ENCODE measurements at regions not wholly inside any gene's neighbourhood (a gene's known extent, or its start where the extent isn't known, plus 50 kb on each side); places are given as distances from the start of the nearest gene placed in this dataset.
"Not testable (repeated sequence)": the region's sequence is repeated elsewhere in the genome, so short reads cannot be mapped to it uniquely, and the experiment has no call there.

- Histone ChIP-seq H2AFZ (ENCODE audit: insufficient read depth, low read length, poor library complexity) (no peak overlapping the region), H3K36me3 (ENCODE audit: control insufficient read depth in 1 of 2, insufficient read depth in 2 of 2, low read length in 2 of 2) (no peaks in the 10 kb centered on the region), H3K23ac (ENCODE audit: low read length) (no peak overlapping the region), H2BK12ac (ENCODE audit: low read length) (no peak overlapping the region), H2BK5ac (ENCODE audit: low read depth, low read length, poor library complexity) (no peak overlapping the region), H3K9me3 (ENCODE audit: insufficient read depth, low read depth, low read length) (no peaks in the 10 kb centered on the region), H2AK5ac (ENCODE audit: low read length) (no peak overlapping the region), H3K79me2 (ENCODE audit: control insufficient read depth, insufficient read depth, low read length, poor library complexity) (no peaks in the 10 kb centered on the region), H4K91ac (ENCODE audit: low read depth, low read length) (no peak overlapping the region), H3K18ac (ENCODE audit: low read length) (no peak overlapping the region), H3K4me1 (ENCODE audit: control insufficient read depth in 1 of 2, insufficient read depth in 2 of 2, low read length in 2 of 2) (no peaks in the 10 kb centered on the region), H3K79me1 (ENCODE audit: low read length) (no peaks in the 10 kb centered on the region), H3K14ac (ENCODE audit: low read length) (no peak overlapping the region), H3K27ac (ENCODE audit: low read depth, low read length) (no peak overlapping the region), H3K27me3 (ENCODE audit: insufficient read depth, low read length) (no peaks in the 10 kb centered on the region), H3K4me3 (ENCODE audit: low read depth, low read length) (no peak overlapping the region), H3K9ac (ENCODE audit: low read length) (no peak overlapping the region), H3K4me2 (ENCODE audit: low read length) (no peak overlapping the region), H4K8ac (ENCODE audit: low read depth, low read length) (no peak overlapping the region), H2BK120ac (ENCODE audit: insufficient read depth, low read length, poor library complexity) (no peak overlapping the region), H4K12ac (ENCODE audit: low read depth, low read length) (no peak overlapping the region), H3K4ac (ENCODE audit: low read depth, low read length) (no peak overlapping the region)
- no peak for DNase-seq
- no CpG with 5 or more reads among the region's 10 CpGs for WGBS (ENCODE audit: extremely low coverage, insufficient coverage, insufficient read length)
Measured at GRCh38 chr15:30827625-30828303, 76.0 kb upstream of the FAN1 start.

- H3K27me3 ChIP-seq (ENCODE audit: insufficient read depth, low read length); H4K8ac ChIP-seq (ENCODE audit: low read depth, low read length); H2BK120ac ChIP-seq (ENCODE audit: insufficient read depth, low read length, poor library complexity); H3K36me3 ChIP-seq (ENCODE audit: control insufficient read depth in 1 of 2, insufficient read depth in 2 of 2, low read length in 2 of 2); H3K4me2 ChIP-seq (ENCODE audit: low read length); H3K27ac ChIP-seq (ENCODE audit: low read depth, low read length); H3K9me3 ChIP-seq (ENCODE audit: insufficient read depth, low read depth, low read length); H3K79me2 ChIP-seq (ENCODE audit: control insufficient read depth, insufficient read depth, low read length, poor library complexity); H2AFZ ChIP-seq (ENCODE audit: insufficient read depth, low read length, poor library complexity); H3K18ac ChIP-seq (ENCODE audit: low read length); H2BK12ac ChIP-seq (ENCODE audit: low read length); H4K12ac ChIP-seq (ENCODE audit: low read depth, low read length); H4K91ac ChIP-seq (ENCODE audit: low read depth, low read length); H3K23ac ChIP-seq (ENCODE audit: low read length); H3K79me1 ChIP-seq (ENCODE audit: low read length); H2AK5ac ChIP-seq (ENCODE audit: low read length); H3K4me3 ChIP-seq (ENCODE audit: low read depth, low read length); H2BK5ac ChIP-seq (ENCODE audit: low read depth, low read length, poor library complexity); H3K9ac ChIP-seq (ENCODE audit: low read length); H3K4ac ChIP-seq (ENCODE audit: low read depth, low read length); H3K4me1 ChIP-seq (ENCODE audit: control insufficient read depth in 1 of 2, insufficient read depth in 2 of 2, low read length in 2 of 2); H3K14ac ChIP-seq (ENCODE audit: low read length): not testable (repeated sequence)
- no CpG with 5 or more reads among the region's 8 CpGs for WGBS (ENCODE audit: extremely low coverage, insufficient coverage, insufficient read length)
- peak in 1 of 2 donors; percentile 24 for DNase-seq
Measured at GRCh38 chr15:30828304-30828639, 75.4 kb upstream of the FAN1 start.

- H4K91ac ChIP-seq (ENCODE audit: low read depth, low read length): no peak overlapping the region
- H2AK5ac ChIP-seq (ENCODE audit: low read length): no peak overlapping the region
- H3K36me3 ChIP-seq (ENCODE audit: control insufficient read depth in 1 of 2, insufficient read depth in 2 of 2, low read length in 2 of 2): no peaks in the 10 kb centered on the region
- WGBS (ENCODE audit: extremely low coverage, insufficient coverage, insufficient read length): no CpG with 5 or more reads among the region's 4 CpGs
- H2BK12ac ChIP-seq (ENCODE audit: low read length): no peak overlapping the region
- H3K9ac ChIP-seq (ENCODE audit: low read length): no peak overlapping the region
- no peak overlapping the region for H2BK5ac ChIP-seq (ENCODE audit: low read depth, low read length, poor library complexity)
- no peak overlapping the region for H3K27ac ChIP-seq (ENCODE audit: low read depth, low read length)
- H3K9me3 ChIP-seq (ENCODE audit: insufficient read depth, low read depth, low read length): no peaks in the 10 kb centered on the region
- H3K27me3 ChIP-seq (ENCODE audit: insufficient read depth, low read length): no peaks in the 10 kb centered on the region
- no peaks in the 10 kb centered on the region for H3K79me2 ChIP-seq (ENCODE audit: control insufficient read depth, insufficient read depth, low read length, poor library complexity)
- no peak overlapping the region for H3K4me3 ChIP-seq (ENCODE audit: low read depth, low read length)
- H2BK120ac ChIP-seq (ENCODE audit: insufficient read depth, low read length, poor library complexity): no peak overlapping the region
- no peaks in the 10 kb centered on the region for H3K79me1 ChIP-seq (ENCODE audit: low read length)
- no peaks in the 10 kb centered on the region for H3K4me1 ChIP-seq (ENCODE audit: control insufficient read depth in 1 of 2, insufficient read depth in 2 of 2, low read length in 2 of 2)
- no peak overlapping the region for H4K12ac ChIP-seq (ENCODE audit: low read depth, low read length)
- H2AFZ ChIP-seq (ENCODE audit: insufficient read depth, low read length, poor library complexity): no peak overlapping the region
- DNase-seq: no peak
- H3K4me2 ChIP-seq (ENCODE audit: low read length): no peak overlapping the region
- H3K4ac ChIP-seq (ENCODE audit: low read depth, low read length): no peak overlapping the region
- H4K8ac ChIP-seq (ENCODE audit: low read depth, low read length): no peak overlapping the region
- no peak overlapping the region for H3K14ac ChIP-seq (ENCODE audit: low read length)
- no peak overlapping the region for H3K23ac ChIP-seq (ENCODE audit: low read length)
- no peak overlapping the region for H3K18ac ChIP-seq (ENCODE audit: low read length)
Measured at GRCh38 chr15:30830961-30831360, 72.8 kb upstream of the FAN1 start.

- not testable (repeated sequence) for H3K79me2 ChIP-seq (ENCODE audit: control insufficient read depth, insufficient read depth, low read length, poor library complexity); H3K4me3 ChIP-seq (ENCODE audit: low read depth, low read length); H4K8ac ChIP-seq (ENCODE audit: low read depth, low read length); H3K4me1 ChIP-seq (ENCODE audit: control insufficient read depth in 1 of 2, insufficient read depth in 2 of 2, low read length in 2 of 2); H3K36me3 ChIP-seq (ENCODE audit: control insufficient read depth in 1 of 2, insufficient read depth in 2 of 2, low read length in 2 of 2); H2BK5ac ChIP-seq (ENCODE audit: low read depth, low read length, poor library complexity); H3K27me3 ChIP-seq (ENCODE audit: insufficient read depth, low read length); H3K23ac ChIP-seq (ENCODE audit: low read length); H2BK120ac ChIP-seq (ENCODE audit: insufficient read depth, low read length, poor library complexity); H3K79me1 ChIP-seq (ENCODE audit: low read length); H3K18ac ChIP-seq (ENCODE audit: low read length); H4K12ac ChIP-seq (ENCODE audit: low read depth, low read length); H4K91ac ChIP-seq (ENCODE audit: low read depth, low read length); H3K4ac ChIP-seq (ENCODE audit: low read depth, low read length); H3K14ac ChIP-seq (ENCODE audit: low read length); H2BK12ac ChIP-seq (ENCODE audit: low read length); H3K4me2 ChIP-seq (ENCODE audit: low read length); H2AFZ ChIP-seq (ENCODE audit: insufficient read depth, low read length, poor library complexity); DNase-seq; H2AK5ac ChIP-seq (ENCODE audit: low read length); H3K27ac ChIP-seq (ENCODE audit: low read depth, low read length); H3K9ac ChIP-seq (ENCODE audit: low read length); H3K9me3 ChIP-seq (ENCODE audit: insufficient read depth, low read depth, low read length)
- WGBS (ENCODE audit: extremely low coverage, insufficient coverage, insufficient read length): no CpG with 5 or more reads among the region's 7 CpGs
Measured at GRCh38 chr15:30833379-30833778, 70.3 kb upstream of the FAN1 start.

All from trophoblast cell (in vitro differentiated cells and primary cell).